ENCODE measurements at regions not wholly inside any gene's neighbourhood (a gene's known extent, or its start where the extent isn't known, plus 50 kb on each side); places are given as distances from the start of the nearest gene placed in this dataset.

DNA sequence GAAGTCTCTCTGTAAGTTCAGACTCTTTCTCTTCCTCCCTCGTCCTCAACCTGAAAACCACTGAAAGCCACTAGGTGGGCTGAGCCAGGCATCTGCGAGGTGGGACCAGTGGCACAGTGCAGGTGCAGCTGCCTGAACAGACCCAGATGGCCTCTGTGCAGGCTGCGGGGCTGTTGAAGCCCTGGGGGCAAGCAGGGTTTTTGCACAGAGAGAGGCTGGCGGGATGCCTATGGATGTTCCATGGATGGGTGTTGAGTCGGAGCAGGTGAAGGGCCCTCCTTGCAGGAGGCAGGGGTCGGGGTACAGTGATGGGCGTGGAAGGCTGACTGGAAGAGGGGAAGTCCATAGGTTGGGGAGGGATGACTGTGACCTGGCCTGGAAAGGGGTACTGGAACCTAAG is 350.2 kb upstream of the FAT1 start:
- DNase-seq (ENCODE audit: low spot score), result no peak
- peaks cover 4% of the 10 kb centered on the region for H3K27me3 Mint-ChIP-seq (ENCODE audit: insufficient read depth, low read depth)
- H3K36me3 Mint-ChIP-seq, result no peaks in the 10 kb centered on the region
- no peak overlapping the region for H3K4me3 ChIP-seq
- H3K79me2 ChIP-seq (ENCODE audit: low read depth), result no peaks in the 10 kb centered on the region
- H3K27ac ChIP-seq, result no peak overlapping the region
- peaks cover 14% of the 10 kb centered on the region for H3K4me1 Mint-ChIP-seq
- no peaks in the 10 kb centered on the region for H3F3A ChIP-seq (ENCODE audit: low read depth)
- no peaks in the 10 kb centered on the region for H3K27me3 ChIP-seq
- no peaks in the 10 kb centered on the region for H3K9me3 ChIP-seq (ENCODE audit: low read depth)
- H3K36me3 ChIP-seq, result no peaks in the 10 kb centered on the region
- H4K20me1 ChIP-seq (ENCODE audit: low read depth), result no peaks in the 10 kb centered on the region
- no peak overlapping the region for H3K9ac ChIP-seq
- no peak overlapping the region for H3K4me2 ChIP-seq
- no peaks in the 10 kb centered on the region for H3K9me3 Mint-ChIP-seq
- TF ChIP-seq EZH2phosphoT487 (IDR thresholded peaks at IDR 0.05) (no peak), EZH2 (IDR thresholded peaks at IDR 0.05) (no peak)
- TF ChIP-seq, protein P1, sequence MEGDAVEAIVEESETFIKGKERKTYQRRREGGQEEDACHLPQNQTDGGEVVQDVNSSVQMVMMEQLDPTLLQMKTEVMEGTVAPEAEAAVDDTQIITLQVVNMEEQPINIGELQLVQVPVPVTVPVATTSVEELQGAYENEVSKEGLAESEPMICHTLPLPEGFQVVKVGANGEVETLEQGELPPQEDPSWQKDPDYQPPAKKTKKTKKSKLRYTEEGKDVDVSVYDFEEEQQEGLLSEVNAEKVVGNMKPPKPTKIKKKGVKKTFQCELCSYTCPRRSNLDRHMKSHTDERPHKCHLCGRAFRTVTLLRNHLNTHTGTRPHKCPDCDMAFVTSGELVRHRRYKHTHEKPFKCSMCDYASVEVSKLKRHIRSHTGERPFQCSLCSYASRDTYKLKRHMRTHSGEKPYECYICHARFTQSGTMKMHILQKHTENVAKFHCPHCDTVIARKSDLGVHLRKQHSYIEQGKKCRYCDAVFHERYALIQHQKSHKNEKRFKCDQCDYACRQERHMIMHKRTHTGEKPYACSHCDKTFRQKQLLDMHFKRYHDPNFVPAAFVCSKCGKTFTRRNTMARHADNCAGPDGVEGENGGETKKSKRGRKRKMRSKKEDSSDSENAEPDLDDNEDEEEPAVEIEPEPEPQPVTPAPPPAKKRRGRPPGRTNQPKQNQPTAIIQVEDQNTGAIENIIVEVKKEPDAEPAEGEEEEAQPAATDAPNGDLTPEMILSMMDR (IDR thresholded peaks at IDR 0.05), result no peak
- no peak overlapping the region for H3K4me3 Mint-ChIP-seq
- peaks cover 16% of the 10 kb centered on the region for H3K4me1 ChIP-seq
- H2AFZ ChIP-seq (replicated peaks), result no peak overlapping the region
- H3K27ac Mint-ChIP-seq, result no peak overlapping the region

DNA sequence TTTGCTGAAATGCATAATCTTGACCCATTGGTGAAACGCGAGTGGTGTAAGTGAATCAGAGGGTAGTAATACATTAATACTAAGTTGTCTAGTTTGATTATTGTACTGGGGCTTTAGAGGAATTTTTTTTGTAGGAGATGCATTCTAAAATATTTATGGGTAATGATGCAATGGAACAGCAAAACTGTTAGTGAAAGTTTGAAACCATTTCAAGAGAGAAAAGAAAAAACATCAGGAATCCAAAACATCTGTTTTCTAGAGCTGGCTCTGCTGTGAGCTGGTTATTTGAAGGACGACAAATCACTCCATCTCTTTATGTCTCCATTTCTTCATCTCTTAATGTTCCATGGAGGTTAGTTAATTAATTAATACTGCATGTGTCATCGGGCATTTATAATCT is 351.9 kb upstream of the FAT1 start:
- Mint-ChIP-seq H3K27ac (no peak overlapping the region), H3K9me3 (no peaks in the 10 kb centered on the region), H3K36me3 (no peaks in the 10 kb centered on the region), H3K4me1 (peaks cover 14% of the 10 kb centered on the region), H3K4me3 (no peak overlapping the region), H3K27me3 (ENCODE audit: insufficient read depth, low read depth) (peaks cover 4% of the 10 kb centered on the region)
- Histone ChIP-seq H3F3A (ENCODE audit: low read depth) (no peaks in the 10 kb centered on the region), H4K20me1 (ENCODE audit: low read depth) (no peaks in the 10 kb centered on the region), H3K4me1 (peaks cover 16% of the 10 kb centered on the region), H3K27ac (no peak overlapping the region), H3K4me2 (no peak overlapping the region), H2AFZ (replicated peaks) (no peak overlapping the region), H3K79me2 (ENCODE audit: low read depth) (no peaks in the 10 kb centered on the region), H3K9ac (no peak overlapping the region), H3K36me3 (no peaks in the 10 kb centered on the region), H3K9me3 (ENCODE audit: low read depth) (no peaks in the 10 kb centered on the region), H3K27me3 (no peaks in the 10 kb centered on the region), H3K4me3 (no peak overlapping the region)
- no peak for DNase-seq (ENCODE audit: low spot score)
- TF ChIP-seq, protein P1 (IDR thresholded peaks at IDR 0.05), result no peak
- no peak for TF ChIP-seq EZH2 (IDR thresholded peaks at IDR 0.05)
- no peak for TF ChIP-seq EZH2phosphoT487 (IDR thresholded peaks at IDR 0.05)

DNA sequence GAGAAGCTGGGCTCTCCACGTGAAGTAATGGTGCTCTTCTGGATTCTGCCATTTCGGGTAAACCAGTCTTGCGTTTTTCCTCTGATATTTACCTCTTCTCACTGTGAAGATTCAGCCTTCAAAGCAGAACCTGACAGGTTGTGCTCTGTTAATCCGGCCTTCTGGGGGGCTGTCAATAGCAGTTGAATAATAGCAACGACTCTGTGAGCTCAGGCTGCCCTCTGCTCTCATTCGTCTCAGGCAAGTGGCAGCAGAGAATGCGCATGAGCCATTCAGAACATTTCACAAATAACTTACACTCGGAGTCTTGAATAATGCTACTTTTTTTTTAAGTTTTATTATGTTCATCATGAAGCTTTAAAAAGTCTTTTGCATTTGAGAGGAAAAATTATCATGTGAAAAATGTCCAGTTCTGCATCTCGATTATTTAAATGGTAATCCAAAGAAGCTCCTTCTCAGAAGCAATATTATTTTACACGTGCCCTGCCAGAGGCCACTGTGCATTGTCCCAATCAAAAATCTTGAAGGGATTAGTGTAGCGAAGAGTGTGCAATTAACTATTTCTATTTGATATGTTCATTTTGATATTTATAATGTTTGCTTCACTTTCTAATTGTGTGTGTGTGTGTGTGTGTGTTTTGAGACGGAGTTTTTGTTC is 354.2 kb upstream of the FAT1 start:
- Histone ChIP-seq H3K27me3 (no peaks in the 10 kb centered on the region), H3K9me3 (ENCODE audit: low read depth) (no peaks in the 10 kb centered on the region), H4K20me1 (ENCODE audit: low read depth) (no peaks in the 10 kb centered on the region), H3K79me2 (ENCODE audit: low read depth) (no peaks in the 10 kb centered on the region), H3F3A (ENCODE audit: low read depth) (no peaks in the 10 kb centered on the region), H3K4me2 (no peak overlapping the region), H3K4me3 (no peak overlapping the region), H3K9ac (no peak overlapping the region), H3K4me1 (peaks cover 10% of the 10 kb centered on the region), H3K27ac (no peak overlapping the region), H3K36me3 (no peaks in the 10 kb centered on the region), H2AFZ (replicated peaks) (peak overlapping the region; percentile 74)
- no peak overlapping the region for H3K27ac Mint-ChIP-seq
- DNase-seq (ENCODE audit: low spot score), result peak; percentile 33
- H3K27me3 Mint-ChIP-seq (ENCODE audit: insufficient read depth, low read depth), result peaks cover 4% of the 10 kb centered on the region
- H3K4me3 Mint-ChIP-seq, result no peak overlapping the region
- H3K36me3 Mint-ChIP-seq, result no peaks in the 10 kb centered on the region
- no peaks in the 10 kb centered on the region for H3K9me3 Mint-ChIP-seq
- H3K4me1 Mint-ChIP-seq, result peaks cover 8% of the 10 kb centered on the region
- TF ChIP-seq EZH2 (IDR thresholded peaks at IDR 0.05) (no peak), EZH2phosphoT487 (IDR thresholded peaks at IDR 0.05) (no peak)
- TF ChIP-seq, protein P1 (IDR thresholded peaks at IDR 0.05), result no peak

Measured in neural progenitor cell (in vitro differentiated cells).